22Rv1 (cell line): ENCODE measurements at regions not wholly inside any gene's neighbourhood (a gene's known extent, or its start where the extent isn't known, plus 50 kb on each side); places are given as distances from the start of the nearest gene placed in this dataset.

Source experiments
- H3K27ac ChIP-seq: fragments of 450-650 bp; 2 replicates; pipeline ENCODE4 v1.5.1; 2017
- CTCF ChIP-seq: fragments of 450-650 bp; IDR thresholded peaks from 2 replicates; pipeline ENCODE4 v1.5.1; 2017; ENCODE audit warnings: mild to moderate bottlenecking
- ZFX ChIP-seq: fragments of 450-650 bp; IDR thresholded peaks from 2 replicates; pipeline ENCODE4 v1.6.1; 2017; ENCODE audit warnings: antibody characterized with exemption, borderline replicate concordance

- H3K27ac ChIP-seq = no peak overlapping the region
- no peak for TF ChIP-seq CTCF
- TF ChIP-seq ZFX = no peak
Observed at GRCh38 chr14:55746558-55746957, 166.6 kb downstream of the KTN1 start.

DNA sequence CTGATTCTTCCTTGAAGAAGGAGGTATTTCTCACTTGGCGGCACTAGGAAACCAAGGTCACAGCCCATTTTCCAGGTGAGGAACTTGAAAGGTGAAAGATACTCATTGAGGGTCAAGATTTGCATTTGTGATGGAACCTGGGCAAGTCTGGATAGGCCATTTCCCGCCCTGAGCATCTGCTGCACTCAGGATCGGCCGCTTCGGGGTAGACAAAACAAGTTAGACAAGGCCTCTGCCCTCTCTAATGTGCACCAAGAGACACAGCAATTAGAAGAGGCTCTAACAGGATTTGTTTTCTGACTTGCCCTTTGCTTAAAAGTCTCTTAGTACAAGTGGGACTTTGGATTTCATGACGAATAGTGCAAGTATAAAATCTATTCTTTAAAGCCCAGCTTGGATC lies 167.2 kb downstream of the KTN1 start:
- no peak for TF ChIP-seq ZFX
- TF ChIP-seq CTCF = no peak
- no peak overlapping the region for H3K27ac ChIP-seq

GRCh38 chr14:55749201-55749812 lies 169.3 kb downstream of the KTN1 start:
- no peak overlapping the region for H3K27ac ChIP-seq

GRCh38 chr14:55749946-55750345 lies 169.9 kb downstream of the KTN1 start:
- TF ChIP-seq CTCF (no peak), ZFX (no peak)
- H3K27ac ChIP-seq = no peak overlapping the region

More at GRCh38 chr14:55749201-55749812, 169.3 kb downstream of the KTN1 start:
- TF ChIP-seq ZFX (no peak), CTCF (no peak)

GRCh38 chr14:55752580-55753390 lies 172.8 kb downstream of the KTN1 start:
- H3K27ac ChIP-seq = peak overlapping the region; percentile 29; the same call in 1 of the 2 replicates
- TF ChIP-seq ZFX (no peak), CTCF (no peak)

GRCh38 chr14:55754471-55754870 lies 174.5 kb downstream of the KTN1 start:
- no peak for TF ChIP-seq ZFX
- TF ChIP-seq CTCF = no peak
- no peak overlapping the region for H3K27ac ChIP-seq

GRCh38 chr14:55754871-55755270 lies 174.9 kb downstream of the KTN1 start:
- no peak overlapping the region for H3K27ac ChIP-seq
- TF ChIP-seq ZFX (no peak), CTCF (no peak)
